ENCODE measurements at regions not wholly inside any gene's neighbourhood (a gene's known extent, or its start where the extent isn't known, plus 50 kb on each side); places are given as distances from the start of the nearest gene placed in this dataset.

- no peak for TF ChIP-seq POLR2AphosphoS5 (IDR thresholded peaks at IDR 0.05; ENCODE audit: low read depth, low read length)
- no peak for TF ChIP-seq TAF1 (IDR thresholded peaks at IDR 0.05; ENCODE audit: borderline replicate concordance, insufficient read depth, low read length)
- TF ChIP-seq SIN3A (IDR thresholded peaks at IDR 0.05; ENCODE audit: borderline replicate concordance, insufficient read depth, low read length): no peak
- no peak for TF ChIP-seq FOXP2 (optimal IDR thresholded peaks at IDR 0.05; ENCODE audit: borderline replicate concordance, extremely low read depth, extremely low read length, insufficient read depth)
- no peak for TF ChIP-seq REST (IDR thresholded peaks at IDR 0.05; ENCODE audit: insufficient read depth in 1 of 2, low read depth in 2 of 2, low read length in 2 of 2)
Observed at GRCh38 chr11:130796828-130797227, 119.5 kb downstream of the SNX19 start.

- TF ChIP-seq SIN3A (IDR thresholded peaks at IDR 0.05; ENCODE audit: borderline replicate concordance, insufficient read depth, low read length): no peak
- no peak for TF ChIP-seq POLR2AphosphoS5 (IDR thresholded peaks at IDR 0.05; ENCODE audit: low read depth, low read length)
- no peak for TF ChIP-seq REST (IDR thresholded peaks at IDR 0.05; ENCODE audit: insufficient read depth in 1 of 2, low read depth in 2 of 2, low read length in 2 of 2)
- TF ChIP-seq TAF1 (IDR thresholded peaks at IDR 0.05; ENCODE audit: borderline replicate concordance, insufficient read depth, low read length): no peak
Observed at GRCh38 chr11:130798280-130798679, 118.0 kb downstream of the SNX19 start.

GRCh38 chr11:130798801-130799200, 117.5 kb downstream of the SNX19 start:
- no peak for TF ChIP-seq FOXP2 (optimal IDR thresholded peaks at IDR 0.05; ENCODE audit: borderline replicate concordance, extremely low read depth, extremely low read length, insufficient read depth)

GRCh38 chr11:130801333-130802122, 114.8 kb downstream of the SNX19 start:
- TF ChIP-seq SIN3A (IDR thresholded peaks at IDR 0.05; ENCODE audit: borderline replicate concordance, insufficient read depth, low read length) (no peak), REST (IDR thresholded peaks at IDR 0.05; ENCODE audit: insufficient read depth in 1 of 2, low read depth in 2 of 2, low read length in 2 of 2) (no peak), TAF1 (IDR thresholded peaks at IDR 0.05; ENCODE audit: borderline replicate concordance, insufficient read depth, low read length) (no peak), POLR2AphosphoS5 (IDR thresholded peaks at IDR 0.05; ENCODE audit: low read depth, low read length) (no peak), FOXP2 (optimal IDR thresholded peaks at IDR 0.05; ENCODE audit: borderline replicate concordance, extremely low read depth, extremely low read length, insufficient read depth) (no peak)

GRCh38 chr11:130802567-130802966, 113.7 kb downstream of the SNX19 start:
- TF ChIP-seq TAF1 (IDR thresholded peaks at IDR 0.05; ENCODE audit: borderline replicate concordance, insufficient read depth, low read length) (no peak), SIN3A (IDR thresholded peaks at IDR 0.05; ENCODE audit: borderline replicate concordance, insufficient read depth, low read length) (no peak), REST (IDR thresholded peaks at IDR 0.05; ENCODE audit: insufficient read depth in 1 of 2, low read depth in 2 of 2, low read length in 2 of 2) (no peak), FOXP2 (optimal IDR thresholded peaks at IDR 0.05; ENCODE audit: borderline replicate concordance, extremely low read depth, extremely low read length, insufficient read depth) (no peak), POLR2AphosphoS5 (IDR thresholded peaks at IDR 0.05; ENCODE audit: low read depth, low read length) (no peak)

Data from PFSK-1 (cell line).